SW 1271 (cell line): ENCODE measurements at regions not wholly inside any gene's neighbourhood (a gene's known extent, or its start where the extent isn't known, plus 50 kb on each side); places are given as distances from the start of the nearest gene placed in this dataset.

ENCODE experiments used
- DNase-seq, 2 experiments: peaks; one replicate each; lab custom pipeline; 2025; lab: John Stamatoyannopoulos, UW

GRCh38 chr13:76795701-76796695 is 90.2 kb downstream of the KCTD12 start:
- DNase-seq: no peak

- no peak for DNase-seq
These were observed 93.4 kb downstream of the KCTD12 start for GRCh38 chr13:76792731-76793347.

- DNase-seq: no peak
These were observed 95.0 kb downstream of the KCTD12 start for GRCh38 chr13:76790980-76791819.

- DNase-seq: no peak
These were observed 95.7 kb downstream of the KCTD12 start for GRCh38 chr13:76790526-76790925.

- no peak for DNase-seq
These were observed 102.4 kb downstream of the KCTD12 start for GRCh38 chr13:76783798-76784197.

- no peak for DNase-seq
These were observed 107.4 kb downstream of the KCTD12 start for GRCh38 chr13:76778853-76779252.

- DNase-seq: no peak
These were observed 109.1 kb downstream of the KCTD12 start for GRCh38 chr13:76777096-76777495.

- no peak for DNase-seq
These were observed 111.0 kb downstream of the KCTD12 start for GRCh38 chr13:76775088-76775740.

GRCh38 chr13:76773448-76774094 is 112.6 kb downstream of the KCTD12 start:
- no peak for DNase-seq

- DNase-seq: no peak
These were observed 114.0 kb downstream of the KCTD12 start for GRCh38 chr13:76772241-76772640.

GRCh38 chr13:76769271-76769791 is 116.9 kb downstream of the KCTD12 start:
- DNase-seq: no peak

GRCh38 chr13:76768384-76768783 is 117.8 kb downstream of the KCTD12 start:
- no peak for DNase-seq

- no peak for DNase-seq
These were observed 121.3 kb downstream of the KCTD12 start for GRCh38 chr13:76764916-76765315.

- DNase-seq: no peak
These were observed 121.8 kb downstream of the KCTD12 start for GRCh38 chr13:76764429-76764828.

GRCh38 chr13:76762721-76763120 is 123.5 kb downstream of the KCTD12 start:
- no peak for DNase-seq

GRCh38 chr13:76759877-76760276 is 126.3 kb downstream of the KCTD12 start:
- DNase-seq: no peak

GRCh38 chr13:76758738-76759137 is 127.5 kb downstream of the KCTD12 start:
- no peak for DNase-seq

GRCh38 chr13:76758257-76758656 is 127.9 kb downstream of the KCTD12 start:
- DNase-seq: no peak

- DNase-seq: no peak
These were observed 129.8 kb downstream of the KCTD12 start for GRCh38 chr13:76756451-76756850.

GRCh38 chr13:76754414-76754813 is 131.8 kb downstream of the KCTD12 start:
- DNase-seq: no peak

- DNase-seq: no peak
These were observed 134.9 kb downstream of the KCTD12 start for GRCh38 chr13:76751278-76751677.
